ENCODE measurements at regions not wholly inside any gene's neighbourhood (a gene's known extent, or its start where the extent isn't known, plus 50 kb on each side); places are given as distances from the start of the nearest gene placed in this dataset.

- FAIRE-seq (no peak), DNase-seq (ENCODE audit: low read depth, low spot score) (no peak)
- Histone ChIP-seq H3K27ac (ENCODE audit: control insufficient read depth, insufficient read depth, low read length) (no peak overlapping the region), H3K9me1 (ENCODE audit: control insufficient read depth, extremely low read depth, insufficient read depth, low read length) (no peaks in the 10 kb centered on the region), H2AFZ (ENCODE audit: control insufficient read depth, low read length) (no peak overlapping the region), H3K36me3 (ENCODE audit: control insufficient read depth in 2 of 2, extremely low read depth in 1 of 2, insufficient read depth in 2 of 2, low read length in 2 of 2) (no peaks in the 10 kb centered on the region), H3K79me2 (ENCODE audit: control insufficient read depth, insufficient read depth, low read length) (no peaks in the 10 kb centered on the region), H4K20me1 (ENCODE audit: control insufficient read depth, extremely low read depth, insufficient read depth, low read length) (no peaks in the 10 kb centered on the region), H3K9me3 (ENCODE audit: control insufficient read depth, low read depth, low read length) (no peaks in the 10 kb centered on the region), H3K4me1 (ENCODE audit: control insufficient read depth, extremely low read depth, insufficient read depth, low read length) (no peaks in the 10 kb centered on the region), H3K4me3 (ENCODE audit: control insufficient read depth in 2 of 3, extremely low read depth in 1 of 3, insufficient read depth in 2 of 3, low read depth in 1 of 3, low read length in 3 of 3) (no peak overlapping the region), H3K4me2 (ENCODE audit: control insufficient read depth, extremely low read depth, insufficient read depth, low read depth, low read length) (no peak overlapping the region), H3K27me3 (ENCODE audit: control insufficient read depth, extremely low read depth, insufficient read depth, low read length) (no peaks in the 10 kb centered on the region), H3K9ac (ENCODE audit: control insufficient read depth, extremely low read depth, insufficient read depth, low read length) (no peak overlapping the region)
- dilution Hi-C loops (cut with MboI; ENCODE audit: extremely low pct_ligation_motif_present, low sequenced_read_pairs) = no loop called here
- TF ChIP-seq CTCF (optimal IDR thresholded peaks at IDR 0.05 in 1 of 3, IDR thresholded peaks at IDR 0.05 in 1 of 3, conservative IDR thresholded peaks at IDR 0.05 in 1 of 3; ENCODE audit: extremely low read depth in 1 of 3, insufficient read depth in 2 of 3, low read length in 3 of 3) (no peak), EZH2 (IDR thresholded peaks at IDR 0.05; ENCODE audit: low read length) (no peak)
Measured at GRCh38 chr3:152930516-152930915, 95.6 kb downstream of the P2RY1 start.

- TF ChIP-seq CTCF (optimal IDR thresholded peaks at IDR 0.05 in 1 of 3, IDR thresholded peaks at IDR 0.05 in 1 of 3, conservative IDR thresholded peaks at IDR 0.05 in 1 of 3; ENCODE audit: extremely low read depth in 1 of 3, insufficient read depth in 2 of 3, low read length in 3 of 3) = no peak
- no peak for TF ChIP-seq EZH2 (IDR thresholded peaks at IDR 0.05; ENCODE audit: low read length)
- Histone ChIP-seq H3K79me2 (ENCODE audit: control insufficient read depth, insufficient read depth, low read length) (no peaks in the 10 kb centered on the region), H3K4me2 (ENCODE audit: control insufficient read depth, extremely low read depth, insufficient read depth, low read depth, low read length) (no peak overlapping the region), H3K27ac (ENCODE audit: control insufficient read depth, insufficient read depth, low read length) (no peak overlapping the region), H3K9me3 (ENCODE audit: control insufficient read depth, low read depth, low read length) (no peaks in the 10 kb centered on the region), H3K36me3 (ENCODE audit: control insufficient read depth in 2 of 2, extremely low read depth in 1 of 2, insufficient read depth in 2 of 2, low read length in 2 of 2) (no peaks in the 10 kb centered on the region), H3K4me1 (ENCODE audit: control insufficient read depth, extremely low read depth, insufficient read depth, low read length) (peaks cover 10% of the 10 kb centered on the region), H3K9ac (ENCODE audit: control insufficient read depth, extremely low read depth, insufficient read depth, low read length) (no peak overlapping the region), H4K20me1 (ENCODE audit: control insufficient read depth, extremely low read depth, insufficient read depth, low read length) (no peaks in the 10 kb centered on the region), H3K27me3 (ENCODE audit: control insufficient read depth, extremely low read depth, insufficient read depth, low read length) (no peaks in the 10 kb centered on the region), H2AFZ (ENCODE audit: control insufficient read depth, low read length) (no peak overlapping the region), H3K4me3 (ENCODE audit: control insufficient read depth in 2 of 3, extremely low read depth in 1 of 3, insufficient read depth in 2 of 3, low read depth in 1 of 3, low read length in 3 of 3) (no peak overlapping the region), H3K9me1 (ENCODE audit: control insufficient read depth, extremely low read depth, insufficient read depth, low read length) (no peaks in the 10 kb centered on the region)
- FAIRE-seq (no peak), DNase-seq (ENCODE audit: low read depth, low spot score) (no peak)
- dilution Hi-C loops (cut with MboI; ENCODE audit: extremely low pct_ligation_motif_present, low sequenced_read_pairs) = no loop called here
Measured at GRCh38 chr3:152937234-152937633, 102.3 kb downstream of the P2RY1 start.
